ENCODE measurements at regions not wholly inside any gene's neighbourhood (a gene's known extent, or its start where the extent isn't known, plus 50 kb on each side); places are given as distances from the start of the nearest gene placed in this dataset.

GRCh38 chr1:14181191-14181795, 417.2 kb upstream of the KAZN start:
- Mint-ChIP-seq H3K4me3 (ENCODE audit: unreplicated experiment) (no peak overlapping the region), H3K27me3 (ENCODE audit: insufficient read depth, unreplicated experiment) (no peaks in the 10 kb centered on the region), H3K27ac (ENCODE audit: low read depth, unreplicated experiment) (no peak overlapping the region), H3K4me1 (ENCODE audit: insufficient read depth, unreplicated experiment) (no peaks in the 10 kb centered on the region), H3K9me3 (ENCODE audit: unreplicated experiment) (no peaks in the 10 kb centered on the region), H3K36me3 (ENCODE audit: insufficient read depth, unreplicated experiment) (no peaks in the 10 kb centered on the region)
- intact Hi-C loops (cut with micrococcal nuclease): no loop called here
- ChIA-PET POLR2A (interaction anchor here (0.8 to 1.9 kb wide), 3 partner anchors 9 to 37 kb away, joined by 3 to 6 read pairs (median 3); no protein-coding TSS in a partner anchor), CTCF (interaction anchor here (0.6 kb wide), 1 partner anchor 1120 kb away, joined by 3 read pairs; no protein-coding TSS in a partner anchor)
- no peak for DNase-seq (ENCODE audit: unreplicated experiment)
- BruUV-seq (replicated peaks): no TSS peak
- TF ChIP-seq, protein P1, sequence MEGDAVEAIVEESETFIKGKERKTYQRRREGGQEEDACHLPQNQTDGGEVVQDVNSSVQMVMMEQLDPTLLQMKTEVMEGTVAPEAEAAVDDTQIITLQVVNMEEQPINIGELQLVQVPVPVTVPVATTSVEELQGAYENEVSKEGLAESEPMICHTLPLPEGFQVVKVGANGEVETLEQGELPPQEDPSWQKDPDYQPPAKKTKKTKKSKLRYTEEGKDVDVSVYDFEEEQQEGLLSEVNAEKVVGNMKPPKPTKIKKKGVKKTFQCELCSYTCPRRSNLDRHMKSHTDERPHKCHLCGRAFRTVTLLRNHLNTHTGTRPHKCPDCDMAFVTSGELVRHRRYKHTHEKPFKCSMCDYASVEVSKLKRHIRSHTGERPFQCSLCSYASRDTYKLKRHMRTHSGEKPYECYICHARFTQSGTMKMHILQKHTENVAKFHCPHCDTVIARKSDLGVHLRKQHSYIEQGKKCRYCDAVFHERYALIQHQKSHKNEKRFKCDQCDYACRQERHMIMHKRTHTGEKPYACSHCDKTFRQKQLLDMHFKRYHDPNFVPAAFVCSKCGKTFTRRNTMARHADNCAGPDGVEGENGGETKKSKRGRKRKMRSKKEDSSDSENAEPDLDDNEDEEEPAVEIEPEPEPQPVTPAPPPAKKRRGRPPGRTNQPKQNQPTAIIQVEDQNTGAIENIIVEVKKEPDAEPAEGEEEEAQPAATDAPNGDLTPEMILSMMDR (IDR thresholded peaks at IDR 0.05; ENCODE audit: unreplicated experiment): no peak

DNA sequence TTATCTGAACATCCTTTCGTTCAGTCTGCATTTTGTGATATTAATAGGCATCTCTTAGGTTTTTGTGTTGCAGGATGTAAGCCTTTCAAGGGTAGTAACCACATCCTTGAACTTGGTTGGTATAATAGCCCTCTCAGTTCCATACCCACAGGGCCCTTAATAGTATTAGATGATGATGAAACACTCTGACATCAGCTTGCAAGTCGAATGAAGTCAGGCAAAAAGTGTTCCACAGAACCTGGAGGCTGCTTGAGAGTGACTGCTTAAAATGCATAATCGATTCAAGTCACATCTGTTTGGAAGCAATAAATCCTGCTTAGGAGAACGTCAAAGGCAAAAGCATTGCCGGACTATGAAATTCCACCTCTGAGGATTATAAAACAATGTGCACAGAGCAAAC, 415.6 kb upstream of the KAZN start:
- no peak for DNase-seq (ENCODE audit: unreplicated experiment)
- intact Hi-C loops (cut with micrococcal nuclease): no loop called here
- BruUV-seq (replicated peaks): no TSS peak
- Mint-ChIP-seq H3K27me3 (ENCODE audit: insufficient read depth, unreplicated experiment) (no peaks in the 10 kb centered on the region), H3K4me3 (ENCODE audit: unreplicated experiment) (no peak overlapping the region), H3K9me3 (ENCODE audit: unreplicated experiment) (no peaks in the 10 kb centered on the region), H3K27ac (ENCODE audit: low read depth, unreplicated experiment) (no peak overlapping the region), H3K4me1 (ENCODE audit: insufficient read depth, unreplicated experiment) (no peaks in the 10 kb centered on the region), H3K36me3 (ENCODE audit: insufficient read depth, unreplicated experiment) (no peaks in the 10 kb centered on the region)
- CTCF ChIA-PET: no interaction called here
- POLR2A ChIA-PET: no interaction called here
- TF ChIP-seq, protein P1 (IDR thresholded peaks at IDR 0.05; ENCODE audit: unreplicated experiment): no peak

DNA sequence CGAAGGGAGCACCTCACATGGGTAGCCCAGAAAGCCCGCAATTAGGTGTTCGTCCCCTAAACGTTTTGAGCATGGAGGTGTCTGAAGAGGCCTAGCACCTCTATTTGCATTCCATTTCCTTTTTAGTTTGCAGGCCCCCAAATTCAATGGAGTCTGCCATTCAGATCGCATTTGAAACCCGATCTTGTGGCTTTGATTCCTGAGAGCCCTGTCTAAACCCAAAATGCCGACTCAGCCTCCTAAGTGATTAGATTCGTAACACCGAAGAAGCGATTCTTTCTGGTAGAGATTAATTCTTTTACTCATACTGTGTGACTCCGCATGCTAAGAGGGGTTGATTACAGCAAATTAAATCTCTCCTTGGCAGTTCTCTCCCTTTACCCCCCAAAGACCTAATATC, 415.2 kb upstream of the KAZN start:
- no peaks in the 10 kb centered on the region for H3K4me1 Mint-ChIP-seq (ENCODE audit: insufficient read depth, unreplicated experiment)
- H3K27me3 Mint-ChIP-seq (ENCODE audit: insufficient read depth, unreplicated experiment): no peaks in the 10 kb centered on the region
- TF ChIP-seq, protein P1 (IDR thresholded peaks at IDR 0.05; ENCODE audit: unreplicated experiment): no peak
- ChIA-PET POLR2A (no interaction called here), CTCF (no interaction called here)
- H3K36me3 Mint-ChIP-seq (ENCODE audit: insufficient read depth, unreplicated experiment): no peaks in the 10 kb centered on the region
- BruUV-seq (replicated peaks): no TSS peak
- H3K9me3 Mint-ChIP-seq (ENCODE audit: unreplicated experiment): no peaks in the 10 kb centered on the region
- H3K27ac Mint-ChIP-seq (ENCODE audit: low read depth, unreplicated experiment): no peak overlapping the region
- no peak for DNase-seq (ENCODE audit: unreplicated experiment)
- intact Hi-C loops (cut with micrococcal nuclease): no loop called here
- H3K4me3 Mint-ChIP-seq (ENCODE audit: unreplicated experiment): no peak overlapping the region

DNA sequence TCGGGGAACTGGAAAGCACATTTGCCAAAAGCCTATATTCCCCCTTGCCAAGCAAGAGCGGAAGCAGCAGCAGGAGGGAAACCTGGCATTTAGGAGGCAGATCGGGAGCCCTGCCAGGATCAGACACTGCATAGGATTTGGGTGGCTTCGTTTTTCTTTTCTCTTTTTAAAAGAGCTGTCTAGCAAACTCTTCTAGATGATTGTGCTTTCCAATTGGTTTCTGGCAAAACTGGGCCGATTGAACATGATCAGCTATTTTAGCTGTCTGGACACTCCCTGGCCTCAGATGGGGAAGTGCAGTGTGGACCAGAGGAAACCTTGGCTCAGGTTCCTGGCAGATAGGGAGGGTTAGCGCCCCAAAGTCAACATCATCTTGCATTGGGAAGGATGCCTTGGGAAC, 414.0 kb upstream of the KAZN start:
- H3K27ac Mint-ChIP-seq (ENCODE audit: low read depth, unreplicated experiment): no peak overlapping the region
- POLR2A ChIA-PET: no interaction called here
- TF ChIP-seq, protein P1 (IDR thresholded peaks at IDR 0.05; ENCODE audit: unreplicated experiment): no peak
- H3K4me1 Mint-ChIP-seq (ENCODE audit: insufficient read depth, unreplicated experiment): peaks cover 4% of the 10 kb centered on the region
- H3K9me3 Mint-ChIP-seq (ENCODE audit: unreplicated experiment): no peaks in the 10 kb centered on the region
- H3K27me3 Mint-ChIP-seq (ENCODE audit: insufficient read depth, unreplicated experiment): no peaks in the 10 kb centered on the region
- CTCF ChIA-PET: interaction anchor here (1.2 kb wide), 1 partner anchor 71 kb away, joined by 3 read pairs; no protein-coding TSS in a partner anchor
- no peak overlapping the region for H3K4me3 Mint-ChIP-seq (ENCODE audit: unreplicated experiment)
- no TSS peak for BruUV-seq (replicated peaks)
- no peaks in the 10 kb centered on the region for H3K36me3 Mint-ChIP-seq (ENCODE audit: insufficient read depth, unreplicated experiment)
- no peak for DNase-seq (ENCODE audit: unreplicated experiment)
- intact Hi-C loops (cut with micrococcal nuclease): no loop called here

Measured in MCF 10A (cell line).